ENCODE measurements at regions not wholly inside any gene's neighbourhood (a gene's known extent, or its start where the extent isn't known, plus 50 kb on each side); places are given as distances from the start of the nearest gene placed in this dataset.

GRCh38 chr10:79004311-79004710 lies 64.5 kb upstream of the ZMIZ1 start:
- DNase-seq: no peak

- DNase-seq: no peak
Observed at GRCh38 chr10:79005126-79005810, 63.5 kb upstream of the ZMIZ1 start.

- no peak for DNase-seq
Observed at GRCh38 chr10:79007018-79007417, 61.7 kb upstream of the ZMIZ1 start.

- DNase-seq: no peak
Observed at GRCh38 chr10:79007421-79008319, 61.1 kb upstream of the ZMIZ1 start.

- no peak for DNase-seq
Observed at GRCh38 chr10:79009145-79009544, 59.6 kb upstream of the ZMIZ1 start.

GRCh38 chr10:79012567-79012966 lies 56.2 kb upstream of the ZMIZ1 start:
- DNase-seq: no peak

GRCh38 chr10:79013406-79013987 lies 55.3 kb upstream of the ZMIZ1 start:
- no peak for DNase-seq

GRCh38 chr10:79014796-79015195 lies 54.0 kb upstream of the ZMIZ1 start:
- DNase-seq: no peak

GRCh38 chr10:79017882-79018520 lies 50.8 kb upstream of the ZMIZ1 start:
- DNase-seq: no peak

- no peak for DNase-seq
Observed at GRCh38 chr10:79018521-79019011, 50.2 kb upstream of the ZMIZ1 start.

Data from AML-193 (cell line).